Activated B cell treated with CpG ODN at 0.5 μM for 24 hours (primary cell): ENCODE measurements at regions not wholly inside any gene's neighbourhood (a gene's known extent, or its start where the extent isn't known, plus 50 kb on each side); places are given as distances from the start of the nearest gene placed in this dataset.

ENCODE experiments used
- ATAC-seq: fragments of 200-7000 bp; cut with Tn5 transposase; one replicate; pipeline ENCODE4 v1.10.0; 2021; ENCODE audit warnings: low read depth, mild to moderate bottlenecking, moderate library complexity
- CTCF ChIA-PET: fragments of 350-600 bp; sonication (Branson Sonifier 250); formaldehyde crosslinking; loops from one replicate; lab custom pipeline; 2021; ENCODE audit warnings: antibody characterized with exemption; lab: Charles Lee
- POLR2A ChIA-PET: fragments of 350-600 bp; sonication (Branson Sonifier 250); formaldehyde crosslinking; loops from one replicate; lab custom pipeline; 2021; ENCODE audit warnings: antibody characterized with exemption; lab: Charles Lee
- DNase-seq: peaks from one replicate; pipeline ENCODE4 v3.0.0; 2022
- H3K27ac Mint-ChIP-seq: one replicate; pipeline ENCODE4 v1.8.0; 2020; ENCODE audit warnings: mixed read lengths
- H3K27me3 Mint-ChIP-seq: one replicate; pipeline ENCODE4 v1.8.0; 2021; ENCODE audit warnings: mixed read lengths
- H3K36me3 Mint-ChIP-seq: one replicate; pipeline ENCODE4 v1.8.0; 2021; ENCODE audit warnings: low read depth, mixed read lengths
- H3K4me1 Mint-ChIP-seq: one replicate; pipeline ENCODE4 v1.8.0; 2021; ENCODE audit warnings: mixed read lengths
- H3K4me3 Mint-ChIP-seq: one replicate; pipeline ENCODE4 v1.8.0; 2020; ENCODE audit warnings: mild to moderate bottlenecking, mixed read lengths
- H3K9me3 Mint-ChIP-seq: one replicate; pipeline ENCODE4 v1.8.0; 2020; ENCODE audit warnings: mixed read lengths
- intact Hi-C: fragments of 100-400 bp; cut with micrococcal nuclease; formaldehyde crosslinking; loops from one replicate; pipeline ENCODE4 v1.15.1; 2024
- TF ChIP-seq, protein P1 (sequence below): fragments of 200-600 bp; IDR thresholded peaks from one replicate; pipeline ENCODE4 v1.8.0; 2022; ENCODE audit warnings: antibody characterized with exemption, mild to moderate bottlenecking

GRCh38 chr3:162125790-162126189 lies 629.2 kb downstream of the OTOL1 start:
- POLR2A ChIA-PET: no interaction called here
- no peaks in the 10 kb centered on the region for H3K4me1 Mint-ChIP-seq
- no peaks in the 10 kb centered on the region for H3K27me3 Mint-ChIP-seq
- CTCF ChIA-PET: no interaction called here
- intact Hi-C loops: no loop called here
- ATAC-seq: no peak
- H3K9me3 Mint-ChIP-seq: peaks cover 2% of the 10 kb centered on the region
- no peak overlapping the region for H3K4me3 Mint-ChIP-seq
- TF ChIP-seq, protein P1, sequence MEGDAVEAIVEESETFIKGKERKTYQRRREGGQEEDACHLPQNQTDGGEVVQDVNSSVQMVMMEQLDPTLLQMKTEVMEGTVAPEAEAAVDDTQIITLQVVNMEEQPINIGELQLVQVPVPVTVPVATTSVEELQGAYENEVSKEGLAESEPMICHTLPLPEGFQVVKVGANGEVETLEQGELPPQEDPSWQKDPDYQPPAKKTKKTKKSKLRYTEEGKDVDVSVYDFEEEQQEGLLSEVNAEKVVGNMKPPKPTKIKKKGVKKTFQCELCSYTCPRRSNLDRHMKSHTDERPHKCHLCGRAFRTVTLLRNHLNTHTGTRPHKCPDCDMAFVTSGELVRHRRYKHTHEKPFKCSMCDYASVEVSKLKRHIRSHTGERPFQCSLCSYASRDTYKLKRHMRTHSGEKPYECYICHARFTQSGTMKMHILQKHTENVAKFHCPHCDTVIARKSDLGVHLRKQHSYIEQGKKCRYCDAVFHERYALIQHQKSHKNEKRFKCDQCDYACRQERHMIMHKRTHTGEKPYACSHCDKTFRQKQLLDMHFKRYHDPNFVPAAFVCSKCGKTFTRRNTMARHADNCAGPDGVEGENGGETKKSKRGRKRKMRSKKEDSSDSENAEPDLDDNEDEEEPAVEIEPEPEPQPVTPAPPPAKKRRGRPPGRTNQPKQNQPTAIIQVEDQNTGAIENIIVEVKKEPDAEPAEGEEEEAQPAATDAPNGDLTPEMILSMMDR: no peak
- H3K27ac Mint-ChIP-seq: no peak overlapping the region
- no peak for DNase-seq
- H3K36me3 Mint-ChIP-seq: no peaks in the 10 kb centered on the region

DNA sequence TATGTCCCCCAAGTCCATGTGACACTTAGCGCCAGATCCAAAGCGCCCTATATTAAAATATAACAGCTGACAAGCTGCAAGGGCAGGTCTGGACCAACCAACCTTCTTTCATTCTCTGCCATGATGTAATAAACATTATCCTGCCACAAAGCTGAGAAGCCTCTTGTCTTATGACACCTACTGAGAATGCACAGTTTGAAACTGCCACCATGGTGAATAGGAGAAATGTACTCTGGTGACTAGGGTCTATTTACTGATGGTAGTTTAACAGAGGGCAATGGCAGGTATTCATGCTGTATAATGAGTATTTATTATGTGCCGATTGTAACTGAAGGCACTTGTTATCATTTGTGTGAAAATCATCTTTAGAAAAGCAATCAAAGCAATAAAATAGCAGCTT lies 634.0 kb downstream of the OTOL1 start:
- ATAC-seq (no peak), DNase-seq (no peak)
- Mint-ChIP-seq H3K9me3 (peaks cover 2% of the 10 kb centered on the region), H3K4me1 (no peaks in the 10 kb centered on the region), H3K4me3 (no peak overlapping the region), H3K27ac (no peak overlapping the region), H3K27me3 (no peaks in the 10 kb centered on the region), H3K36me3 (no peaks in the 10 kb centered on the region)
- CTCF ChIA-PET: no interaction called here
- intact Hi-C loops: no loop called here
- TF ChIP-seq, protein P1: no peak
- POLR2A ChIA-PET: no interaction called here

GRCh38 chr3:162132981-162133380 lies 636.4 kb downstream of the OTOL1 start:
- POLR2A ChIA-PET: no interaction called here
- TF ChIP-seq, protein P1: no peak

DNA sequence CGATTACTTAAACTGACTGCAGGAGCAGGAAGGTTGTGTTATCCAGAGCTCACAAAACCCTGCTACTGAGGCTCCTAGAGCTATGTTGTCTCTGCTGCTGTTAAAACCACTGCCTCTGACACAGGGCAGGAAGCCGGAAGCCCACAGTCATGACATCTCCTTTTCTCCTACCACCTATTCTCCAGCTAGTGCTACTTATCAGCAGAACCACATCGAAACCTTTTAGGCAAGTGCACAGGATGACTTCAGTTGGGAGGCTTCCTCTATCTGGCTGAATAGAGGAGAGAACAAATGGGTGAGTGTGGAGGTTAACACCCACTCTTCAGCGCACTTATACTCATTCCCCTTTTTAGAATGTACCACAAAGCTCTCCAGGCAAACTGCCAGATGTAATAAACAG lies 638.0 kb downstream of the OTOL1 start:
- DNase-seq (no peak), ATAC-seq (no peak)
- intact Hi-C loops: no loop called here
- no peaks in the 10 kb centered on the region for H3K27me3 Mint-ChIP-seq
- CTCF ChIA-PET: no interaction called here
- no peaks in the 10 kb centered on the region for H3K36me3 Mint-ChIP-seq
- H3K4me3 Mint-ChIP-seq: no peak overlapping the region
- H3K9me3 Mint-ChIP-seq: no peaks in the 10 kb centered on the region
- no peaks in the 10 kb centered on the region for H3K4me1 Mint-ChIP-seq
- TF ChIP-seq, protein P1: no peak
- POLR2A ChIA-PET: no interaction called here
- H3K27ac Mint-ChIP-seq: no peak overlapping the region

More at GRCh38 chr3:162132981-162133380, 636.4 kb downstream of the OTOL1 start:
- Mint-ChIP-seq H3K27me3 (no peaks in the 10 kb centered on the region), H3K27ac (no peak overlapping the region), H3K4me3 (no peak overlapping the region), H3K9me3 (no peaks in the 10 kb centered on the region), H3K4me1 (no peaks in the 10 kb centered on the region), H3K36me3 (no peaks in the 10 kb centered on the region)
- CTCF ChIA-PET: no interaction called here
- ATAC-seq (no peak), DNase-seq (no peak)
- intact Hi-C loops: no loop called here

DNA sequence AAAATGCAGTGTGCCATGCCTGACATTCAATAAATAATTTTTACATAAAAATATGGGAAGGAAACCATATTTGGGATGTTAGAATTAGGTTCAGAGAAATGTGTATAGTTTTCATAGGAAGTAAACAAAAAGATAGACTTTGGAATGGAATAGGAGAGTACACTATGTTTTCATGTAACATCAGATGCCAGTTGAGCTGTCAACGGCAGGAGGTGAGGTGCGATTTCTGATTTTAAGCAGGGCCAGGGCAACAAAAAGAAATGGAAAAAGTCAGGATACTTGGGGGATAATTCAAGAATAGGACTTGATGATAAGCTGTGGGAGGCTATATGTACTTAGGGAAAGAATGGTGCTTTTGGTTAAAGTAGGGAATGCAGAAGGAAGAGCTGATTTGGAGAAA lies 639.5 kb downstream of the OTOL1 start:
- intact Hi-C loops: no loop called here
- Mint-ChIP-seq H3K9me3 (no peaks in the 10 kb centered on the region), H3K27me3 (no peaks in the 10 kb centered on the region), H3K27ac (no peak overlapping the region), H3K4me3 (no peak overlapping the region), H3K4me1 (no peaks in the 10 kb centered on the region), H3K36me3 (no peaks in the 10 kb centered on the region)
- ATAC-seq: no peak
- ChIA-PET POLR2A (no interaction called here), CTCF (no interaction called here)
- no peak for DNase-seq
- TF ChIP-seq, protein P1: no peak
